ENCODE measurements at regions not wholly inside any gene's neighbourhood (a gene's known extent, or its start where the extent isn't known, plus 50 kb on each side); places are given as distances from the start of the nearest gene placed in this dataset.
"Not testable (repeated sequence)": the region's sequence is repeated elsewhere in the genome, so short reads cannot be mapped to it uniquely, and the experiment has no call there.

DNA sequence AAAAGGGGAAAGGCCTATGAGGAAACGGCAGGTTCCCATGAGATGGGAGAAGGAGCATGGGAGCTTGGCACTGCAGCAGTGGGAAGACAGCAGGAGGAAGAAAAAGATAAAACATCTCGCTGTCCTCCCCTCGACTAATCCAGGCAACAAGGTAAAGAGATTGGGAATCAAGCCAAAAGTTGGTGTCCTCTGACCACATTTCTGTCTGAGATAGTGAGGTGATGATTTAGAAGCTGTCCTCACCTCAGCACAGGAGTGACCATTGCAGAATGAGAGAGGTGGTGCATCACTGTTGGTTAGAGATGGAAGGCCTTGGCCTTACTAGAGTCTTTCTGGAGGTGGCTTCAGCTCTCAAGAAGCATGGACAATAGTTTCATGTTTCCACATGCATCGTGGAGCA, 226.6 kb upstream of the CCDC54 start:
- DNase-seq (ENCODE audit: low read depth): no peak

DNA sequence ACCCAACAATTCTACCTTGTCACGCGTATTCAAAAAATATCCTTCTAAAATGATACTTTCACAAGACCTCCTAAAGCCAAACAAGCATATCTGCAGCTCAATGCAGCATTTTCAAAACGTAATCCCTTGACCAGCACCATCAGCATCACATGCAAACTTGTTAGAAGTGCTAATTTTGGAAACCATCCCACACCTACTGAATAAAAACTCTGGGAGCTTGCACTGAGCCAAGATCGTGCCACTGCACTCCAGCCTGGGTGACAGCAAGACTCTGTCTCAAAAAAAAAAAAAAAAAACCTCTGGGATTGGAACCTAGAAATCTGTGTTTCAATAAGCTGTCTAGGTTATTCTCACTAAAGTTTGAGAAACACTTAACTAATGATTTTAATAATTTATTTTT, 223.3 kb upstream of the CCDC54 start:
- no peak for DNase-seq (ENCODE audit: low read depth)

DNA sequence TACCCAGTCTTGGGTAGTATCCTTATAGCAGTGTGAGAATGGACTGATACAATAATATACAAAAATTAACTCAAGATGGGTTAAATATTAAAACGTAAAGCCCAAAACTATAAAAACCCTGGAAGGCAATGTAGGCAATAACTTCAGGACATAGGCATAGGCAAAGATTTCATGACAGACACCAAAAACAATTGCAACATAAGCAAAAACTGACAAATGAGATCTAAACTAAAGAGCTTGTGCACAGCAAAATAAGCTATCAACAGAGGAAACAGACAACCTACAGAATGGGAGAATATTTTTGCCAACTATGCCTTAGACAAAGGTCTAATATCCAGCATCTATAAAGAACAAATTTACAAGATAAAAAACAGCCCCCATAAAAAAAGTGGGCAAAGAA, 204.8 kb upstream of the CCDC54 start:
- DNase-seq (ENCODE audit: low read depth): no peak

DNA sequence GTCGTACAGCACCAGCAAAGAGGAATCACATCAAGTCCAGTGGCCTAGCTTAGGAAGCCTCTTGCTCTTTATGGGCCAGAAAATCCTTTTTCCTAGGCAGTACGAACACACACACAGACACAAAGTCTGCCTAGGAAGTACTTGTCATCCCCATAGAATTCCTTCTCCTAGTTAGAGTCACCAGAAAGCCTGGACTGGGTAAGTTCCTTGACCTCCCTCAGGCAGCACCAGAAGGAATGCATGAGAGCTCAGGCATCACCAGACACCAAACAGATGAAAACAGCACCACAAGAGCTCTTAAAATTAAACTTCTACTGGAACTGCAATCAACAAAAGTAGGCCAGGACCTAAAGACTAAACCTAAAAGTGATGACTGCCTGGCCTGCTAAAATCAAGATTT, 192.9 kb upstream of the CCDC54 start:
- DNase-seq (ENCODE audit: low read depth): no peak

DNA sequence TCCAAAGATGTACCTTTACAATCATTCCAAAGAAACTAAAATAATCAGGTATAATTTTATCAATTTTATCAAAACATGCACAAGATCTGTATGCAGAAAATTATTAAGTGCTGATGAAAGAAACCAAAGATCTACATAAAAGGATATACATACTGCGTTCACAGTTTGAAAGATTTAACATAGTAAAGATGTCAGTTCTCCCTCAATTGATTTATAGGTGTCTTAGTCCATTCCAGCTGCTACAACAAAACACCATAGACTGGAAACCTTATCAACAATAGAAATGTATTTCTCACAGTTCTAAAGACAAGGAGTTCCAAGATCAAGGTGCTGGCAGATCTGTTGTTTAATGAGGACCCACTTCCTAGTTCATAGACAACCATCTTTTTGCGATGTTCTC, 189.0 kb upstream of the CCDC54 start:
- no peak for DNase-seq (ENCODE audit: low read depth)

DNA sequence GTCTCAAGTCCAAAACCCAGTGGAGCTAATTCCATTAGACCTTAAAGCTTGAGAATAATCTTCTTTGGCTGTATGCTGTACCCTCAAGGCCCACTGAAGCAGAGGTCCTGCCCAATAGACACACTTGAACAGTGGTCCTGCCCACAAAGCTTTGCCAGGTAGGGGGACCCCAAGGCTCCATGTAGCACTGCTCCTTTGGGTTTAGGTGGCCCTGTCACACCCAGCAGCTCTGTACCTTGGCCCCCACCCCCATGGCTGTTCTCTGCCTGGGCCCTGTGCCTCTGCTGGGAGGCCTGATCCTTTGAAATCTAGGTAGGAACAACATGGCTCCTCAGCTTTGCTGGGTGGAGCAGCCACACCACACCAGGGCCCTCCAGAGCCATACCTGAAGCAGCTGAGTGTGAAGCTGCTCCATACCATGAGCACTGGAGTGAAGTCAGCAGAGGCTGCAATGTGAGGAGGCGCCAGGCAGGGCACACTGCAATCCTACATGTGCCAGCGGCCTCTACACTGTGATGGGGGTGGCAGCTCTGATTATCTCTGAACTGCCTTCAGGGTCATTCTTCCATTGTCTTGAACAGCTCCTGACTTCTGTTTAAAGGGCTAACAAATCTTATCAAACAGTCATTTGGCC, 188.0 kb upstream of the CCDC54 start:
- DNase-seq (ENCODE audit: low read depth): no peak

DNA sequence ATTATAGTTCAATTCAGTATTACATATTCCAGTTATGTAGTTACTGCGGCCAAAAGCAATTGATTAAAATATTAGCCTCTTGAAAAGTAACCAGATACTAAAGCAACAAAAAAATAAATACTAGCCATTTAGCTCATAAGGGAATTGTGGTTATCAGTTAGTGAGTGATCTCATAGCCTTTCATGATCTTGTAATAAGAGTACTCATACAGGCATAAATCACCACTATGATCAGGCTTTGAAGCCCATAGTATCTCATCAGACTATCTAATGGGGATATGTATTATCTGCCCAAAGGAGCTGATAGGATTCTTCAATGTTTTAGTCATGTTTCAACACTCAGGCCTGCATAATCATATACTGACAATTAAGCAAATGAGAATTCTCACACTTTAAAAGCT, 184.1 kb upstream of the CCDC54 start:
- DNase-seq (ENCODE audit: low read depth): no peak

DNA sequence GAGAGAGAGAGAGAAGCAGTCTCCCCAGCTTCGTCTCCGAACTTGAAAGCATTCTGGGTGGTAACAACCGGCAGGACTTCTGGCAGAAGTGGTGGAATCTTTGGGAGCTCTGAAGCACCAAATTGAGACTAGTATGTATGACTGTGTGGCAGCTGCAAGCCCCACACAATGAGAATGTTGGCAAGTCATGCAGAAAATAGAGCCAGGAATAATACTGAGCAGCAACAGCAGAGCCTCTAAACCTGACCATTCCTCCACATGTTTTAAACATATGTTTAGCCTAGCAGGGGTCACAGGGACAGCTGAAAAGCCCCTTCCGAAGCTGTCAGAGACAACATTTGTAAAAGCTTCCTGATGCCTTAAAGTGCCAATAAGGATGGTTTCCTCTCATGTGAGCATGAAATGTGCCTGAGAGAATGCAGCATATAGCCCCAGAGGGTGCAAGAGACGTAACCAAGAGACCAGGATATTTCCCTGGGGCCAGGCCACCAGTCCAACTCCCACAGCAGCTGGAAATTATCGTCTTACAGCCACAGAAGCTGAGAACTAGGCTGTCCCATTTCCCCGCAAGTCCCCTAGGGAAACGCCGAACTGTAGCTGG, 178.6 kb upstream of the CCDC54 start:
- no peak for DNase-seq (ENCODE audit: low read depth)

DNA sequence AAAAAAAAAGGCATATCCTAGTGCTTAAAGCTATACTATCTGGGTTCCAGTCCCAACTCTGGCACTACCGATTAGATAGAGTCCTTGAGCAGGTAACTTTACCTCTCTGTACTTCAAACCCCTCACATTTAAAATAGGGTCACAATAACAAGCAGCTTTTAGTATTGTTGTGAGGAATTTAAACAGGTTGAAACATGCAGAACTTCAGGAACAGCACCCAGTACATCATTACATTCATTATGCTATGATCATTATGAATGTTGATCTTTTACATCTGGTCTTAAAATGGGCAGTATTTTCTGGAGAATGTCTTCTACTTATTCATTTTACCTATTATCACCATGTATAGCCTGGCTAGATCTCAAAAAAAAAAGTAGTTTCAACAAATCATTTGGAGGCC, 176.1 kb upstream of the CCDC54 start:
- no peak for DNase-seq (ENCODE audit: low read depth)

DNA sequence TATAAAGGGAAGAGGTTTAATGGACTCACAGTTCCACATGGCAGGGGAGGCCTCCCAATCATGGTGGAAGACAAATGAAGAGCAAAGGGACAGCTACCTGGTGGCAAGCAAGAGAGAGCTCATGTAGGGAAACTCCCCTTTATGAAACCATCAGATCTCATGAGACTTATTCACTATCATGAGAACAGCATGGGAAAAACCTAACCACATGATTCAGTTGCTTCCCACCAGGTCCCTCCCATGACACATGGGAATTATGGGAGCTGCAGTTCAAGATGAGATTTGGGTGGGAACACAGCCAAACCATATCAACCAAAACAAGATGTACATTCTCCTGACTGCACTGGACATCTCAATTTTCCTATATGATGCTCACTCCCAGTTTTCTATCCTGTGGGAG, 174.4 kb upstream of the CCDC54 start:
- DNase-seq (ENCODE audit: low read depth): not testable (repeated sequence)

DNA sequence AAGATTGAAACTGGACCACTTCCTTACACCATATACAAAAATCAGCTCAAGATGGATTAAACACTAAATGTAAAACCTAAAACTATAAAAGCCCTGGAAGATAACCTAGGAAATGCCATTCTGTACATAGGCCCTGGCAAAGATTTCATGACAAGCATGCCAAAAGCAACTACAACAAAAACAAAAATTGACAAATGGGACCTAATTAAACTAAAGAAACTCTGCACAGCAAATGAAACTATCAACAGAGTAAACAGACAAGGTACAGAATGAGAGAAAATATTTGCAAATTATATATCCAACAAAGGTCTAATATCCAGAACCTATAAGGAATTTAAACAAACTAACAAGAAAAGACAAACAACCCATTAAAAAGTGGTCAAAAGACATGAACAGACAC, 173.1 kb upstream of the CCDC54 start:
- no peak for DNase-seq (ENCODE audit: low read depth)

DNA sequence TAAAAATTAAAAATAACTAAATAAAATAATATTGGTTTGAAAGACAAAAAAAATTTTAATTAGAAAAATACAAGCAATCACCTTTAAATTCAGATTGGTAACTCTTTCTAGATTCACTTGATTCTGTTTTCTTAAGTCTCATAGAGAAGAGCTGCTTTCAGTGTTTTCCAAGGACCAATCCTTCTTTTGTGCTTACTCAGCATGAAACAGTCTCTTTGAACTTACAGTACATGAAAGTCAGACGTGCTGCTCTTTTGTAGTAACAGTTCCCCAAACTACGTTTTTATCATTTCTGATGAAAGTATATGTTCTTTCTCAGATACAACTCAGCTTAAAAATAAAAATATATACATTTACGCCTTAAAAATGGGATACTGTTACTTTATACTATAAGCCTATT, 171.9 kb upstream of the CCDC54 start:
- DNase-seq (ENCODE audit: low read depth): no peak

DNA sequence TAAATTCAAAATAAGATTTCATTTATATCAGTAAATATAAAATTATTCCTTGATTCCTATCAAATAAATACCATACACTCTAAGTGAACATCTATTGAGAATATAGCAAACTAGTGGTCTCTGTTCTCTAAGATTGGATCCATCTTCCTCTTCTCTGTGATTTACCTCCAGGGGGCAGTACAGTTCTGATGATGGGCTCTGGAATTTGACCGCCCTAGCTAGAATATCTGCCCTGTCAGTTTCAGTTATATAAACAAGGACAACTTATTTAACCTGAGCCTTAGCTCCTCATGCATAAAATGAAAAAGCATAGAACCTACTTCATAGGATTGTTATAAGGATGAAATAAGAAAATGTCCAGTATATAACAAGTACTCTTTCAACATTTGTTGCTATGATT, 171.1 kb upstream of the CCDC54 start:
- no peak for DNase-seq (ENCODE audit: low read depth)

DNA sequence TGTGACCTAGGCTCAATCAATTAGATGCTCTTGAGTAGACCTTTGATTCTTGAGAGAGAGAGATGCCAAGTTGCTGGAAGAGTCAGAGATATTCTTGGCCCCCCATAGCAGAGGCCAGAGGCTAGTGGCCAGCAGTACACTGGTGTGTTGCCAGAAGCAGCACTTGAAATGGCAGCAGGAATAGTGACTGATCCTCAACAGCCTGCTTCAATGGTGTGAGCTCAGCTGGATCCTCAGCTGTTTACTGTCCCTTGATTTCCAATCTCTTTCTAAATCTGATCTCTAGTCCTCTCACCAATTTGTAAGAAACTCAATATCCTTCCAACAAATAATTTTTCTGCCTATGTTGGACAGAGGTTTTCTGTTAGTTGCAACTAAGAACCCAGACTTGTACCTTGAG, 170.3 kb upstream of the CCDC54 start:
- no peak for DNase-seq (ENCODE audit: low read depth)

DNA sequence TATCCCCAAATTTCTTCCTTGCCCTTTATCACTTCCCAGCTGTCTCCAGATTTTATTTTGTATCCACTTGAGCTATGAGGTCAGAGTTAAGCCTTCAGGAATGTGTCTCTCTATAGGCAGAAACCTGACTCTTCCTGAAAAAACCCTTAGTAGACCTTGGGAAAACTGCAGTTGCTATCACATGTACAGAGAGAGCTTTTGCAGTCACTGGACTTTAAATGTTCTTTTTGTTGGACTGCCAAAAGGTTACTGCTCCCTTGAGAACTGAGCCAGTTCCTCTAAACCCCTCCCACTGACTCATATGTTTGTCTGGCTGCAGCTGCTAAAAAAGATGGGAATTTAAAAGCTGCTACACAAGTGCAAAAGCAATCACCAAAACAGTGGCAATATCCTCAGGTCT, 169.1 kb upstream of the CCDC54 start:
- DNase-seq (ENCODE audit: low read depth): no peak

DNA sequence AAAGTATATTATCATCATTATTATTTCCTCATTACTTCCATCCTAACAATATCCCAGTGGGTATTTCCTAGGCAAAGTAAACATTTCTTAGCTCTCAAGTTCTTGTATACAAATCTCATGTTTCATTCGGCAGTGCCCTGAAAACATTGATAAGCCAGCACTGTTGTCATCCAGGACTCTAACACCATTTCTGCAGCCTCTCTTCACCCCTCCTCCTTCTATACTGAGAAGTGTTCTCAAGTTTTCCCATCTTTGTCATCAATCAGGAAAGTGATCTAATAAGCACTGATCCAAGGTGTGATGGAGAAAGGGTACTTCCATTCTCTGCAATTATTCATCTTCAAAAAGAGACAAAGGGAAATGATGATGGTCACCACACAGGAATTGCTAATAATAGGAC, 168.4 kb upstream of the CCDC54 start:
- no peak for DNase-seq (ENCODE audit: low read depth)

DNA sequence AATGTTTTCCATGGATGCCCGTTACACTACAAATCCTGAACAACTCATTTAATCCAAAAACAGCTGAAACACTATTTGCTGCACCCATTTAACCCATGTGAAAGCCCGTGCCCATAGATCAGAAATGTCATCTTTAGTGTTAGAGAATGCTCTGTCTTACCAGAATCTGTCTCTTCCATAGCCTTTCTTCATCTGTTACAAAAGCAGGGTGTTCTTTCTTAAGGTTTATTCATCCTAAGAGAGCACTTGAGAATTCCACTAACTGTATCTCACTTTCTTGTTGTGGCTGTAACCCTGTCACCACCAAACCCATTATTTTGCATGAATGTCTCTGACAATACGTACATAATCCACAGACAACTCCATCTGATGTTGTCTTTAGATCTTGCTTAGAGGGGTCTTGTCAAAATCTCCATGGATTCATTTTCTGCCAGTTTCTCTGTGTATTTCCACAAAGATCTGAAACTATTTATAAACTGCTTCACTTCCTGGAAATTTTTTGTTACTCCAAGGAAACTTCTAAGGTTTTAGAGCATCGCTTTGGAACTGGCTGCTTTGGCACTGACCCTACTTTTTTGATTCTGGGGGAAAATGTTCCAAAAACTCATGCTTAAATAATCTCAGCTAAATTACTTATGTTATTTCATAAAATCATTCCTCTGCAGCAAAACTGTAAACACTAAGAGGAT, 167.8 kb upstream of the CCDC54 start:
- no peak for DNase-seq (ENCODE audit: low read depth)

DNA sequence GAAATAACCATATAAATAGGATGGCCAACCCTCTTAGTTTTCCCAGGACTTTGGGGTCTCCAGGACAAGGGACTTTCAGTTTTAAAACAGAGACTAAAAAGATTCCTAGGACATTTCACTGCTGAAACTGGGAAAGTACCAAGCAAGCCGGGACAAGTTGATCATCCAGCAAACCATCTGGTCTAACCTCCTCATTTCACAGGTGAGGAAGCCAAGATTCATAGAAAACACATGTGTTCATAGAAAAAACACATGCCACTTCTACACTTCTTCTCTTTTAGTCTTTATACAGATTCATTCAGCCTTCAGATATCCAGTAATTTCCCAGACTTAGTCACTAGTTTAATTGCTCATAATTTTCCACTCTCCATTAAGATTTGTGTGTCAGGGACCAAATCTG, 165.6 kb upstream of the CCDC54 start:
- no peak for DNase-seq (ENCODE audit: low read depth)

DNA sequence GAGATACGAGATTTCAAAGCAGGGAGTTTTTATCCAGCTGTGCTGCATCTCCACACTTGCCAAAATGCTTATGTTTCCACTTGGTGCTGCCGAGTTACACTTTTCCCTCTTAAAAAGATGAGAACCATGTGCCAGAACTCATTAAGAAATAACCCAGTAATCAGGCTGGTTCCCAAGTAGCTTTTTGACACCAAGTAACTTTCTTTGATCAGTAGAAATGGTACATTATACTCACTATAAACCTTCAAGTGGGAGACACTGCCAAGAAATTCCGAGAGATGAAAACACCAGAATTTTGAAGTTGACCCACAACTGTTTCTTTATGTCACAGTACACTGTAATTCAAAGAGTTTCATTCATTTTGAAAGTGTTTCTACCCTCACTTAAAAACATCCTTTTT, 164.6 kb upstream of the CCDC54 start:
- DNase-seq (ENCODE audit: low read depth): no peak

DNA sequence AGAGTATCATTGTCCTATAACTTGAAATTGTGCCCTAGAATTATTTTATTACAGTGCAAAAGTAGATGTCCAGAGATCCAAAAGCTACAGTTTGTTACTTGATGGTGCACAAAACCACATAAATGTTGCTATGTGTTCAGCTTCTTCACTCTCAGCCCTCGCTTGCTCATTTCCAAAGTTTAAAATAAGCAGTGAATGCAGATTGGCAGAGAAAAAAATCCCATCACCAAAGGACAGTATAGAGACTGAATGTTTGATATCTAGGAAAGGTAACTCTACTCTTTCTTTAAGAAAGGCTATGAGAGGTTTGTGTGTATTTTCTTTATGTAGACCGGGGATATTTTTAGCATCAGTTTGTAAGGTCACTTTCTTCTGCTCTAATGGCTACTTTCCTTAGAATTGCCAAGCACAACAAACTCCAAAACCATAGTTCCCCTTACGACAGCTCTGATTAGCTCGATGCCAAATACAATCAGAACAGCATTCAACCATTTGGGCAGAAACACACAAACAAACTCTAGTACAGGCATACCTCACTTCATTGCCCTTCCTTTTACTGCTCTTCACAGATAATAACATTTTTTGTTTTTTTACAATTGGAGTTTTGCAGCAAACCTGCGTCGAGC, 164.1 kb upstream of the CCDC54 start:
- no peak for DNase-seq (ENCODE audit: low read depth)

DNA sequence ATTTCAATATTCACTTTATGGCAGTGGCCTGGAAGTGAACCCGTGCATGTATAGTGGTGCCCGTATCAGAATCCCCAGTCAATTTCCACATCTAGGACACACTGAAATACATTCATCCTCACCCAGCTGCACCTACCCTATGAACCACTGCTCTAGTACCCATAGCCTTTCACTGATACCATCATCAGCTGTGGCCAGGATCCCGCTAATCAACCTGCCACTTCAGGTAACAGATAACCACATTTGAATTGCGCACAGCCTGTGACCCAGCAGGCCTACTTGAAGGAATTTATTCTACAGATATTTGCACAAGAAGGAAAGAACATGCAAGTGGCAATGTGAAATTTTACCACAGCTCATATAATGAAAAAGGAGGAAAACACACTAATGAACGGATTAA, 161.0 kb upstream of the CCDC54 start:
- DNase-seq (ENCODE audit: low read depth): no peak

DNA sequence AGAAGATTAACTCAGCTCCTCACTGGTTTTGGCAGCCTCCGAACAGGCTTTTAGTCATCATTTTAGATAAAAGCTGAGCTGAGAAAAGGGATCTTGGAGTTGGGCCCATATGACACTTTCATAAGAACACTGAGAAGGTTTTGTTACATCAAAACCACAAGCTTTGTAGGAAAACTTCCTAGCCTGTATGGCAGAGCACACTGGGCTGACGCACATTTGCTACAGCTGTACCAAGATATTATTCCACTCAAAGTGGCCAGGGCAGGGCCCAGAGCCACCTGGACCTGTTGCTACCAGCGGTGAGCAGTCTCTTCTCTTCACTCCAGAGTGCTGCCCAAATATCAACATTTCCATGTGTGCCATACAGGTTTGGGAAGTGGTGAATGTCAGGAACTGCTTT, 160.5 kb upstream of the CCDC54 start:
- DNase-seq (ENCODE audit: low read depth): no peak

DNA sequence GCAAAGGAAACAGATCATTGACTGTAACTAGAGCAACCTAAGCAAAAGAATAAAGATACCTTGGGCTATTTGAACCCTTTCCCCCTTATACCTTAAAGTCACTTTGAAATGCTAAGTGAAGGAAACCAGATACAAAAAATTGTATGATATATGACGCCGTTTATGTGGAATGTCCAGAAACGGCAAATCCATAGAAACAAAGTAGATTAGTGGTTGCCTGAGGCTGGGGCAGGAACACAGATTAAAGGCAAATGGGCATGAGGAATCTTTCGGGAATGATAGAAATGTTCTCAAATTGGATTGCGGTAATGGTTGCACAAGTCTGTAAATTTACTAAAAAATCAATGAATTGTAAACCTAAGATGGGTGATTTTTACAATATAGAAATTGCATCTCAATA, 160.1 kb upstream of the CCDC54 start:
- DNase-seq (ENCODE audit: low read depth): no peak

All from T-helper 22 cell (primary cell).